GM10266 (cell line): ENCODE measurements at regions not wholly inside any gene's neighbourhood (a gene's known extent, or its start where the extent isn't known, plus 50 kb on each side); places are given as distances from the start of the nearest gene placed in this dataset.

Source experiments
- DNase-seq: peaks from one replicate; pipeline ENCODE4 v3.0.0; 2012; ENCODE audit errors: extremely low spot score
- CTCF ChIP-seq: IDR thresholded peaks from 2 replicates; pipeline ENCODE4 v1.5.1; 2012; ENCODE audit warnings: mild to moderate bottlenecking, low read depth; ENCODE audit not compliant: control insufficient read depth, insufficient read depth; ENCODE audit errors: missing control alignments

GRCh38 chr5:149441986-149442385, 62.9 kb upstream of the IL17B start:
- peak; percentile 22 for TF ChIP-seq CTCF
- no peak for DNase-seq

GRCh38 chr5:149441194-149441753, 62.2 kb upstream of the IL17B start:
- TF ChIP-seq CTCF, result no peak
- no peak for DNase-seq

- no peak for DNase-seq
- TF ChIP-seq CTCF, result no peak
Observed at GRCh38 chr5:149439899-149440542, 60.9 kb upstream of the IL17B start.

- TF ChIP-seq CTCF, result no peak
- no peak for DNase-seq
Observed at GRCh38 chr5:149438711-149439132, 59.6 kb upstream of the IL17B start.

GRCh38 chr5:149438281-149438680, 59.2 kb upstream of the IL17B start:
- no peak for TF ChIP-seq CTCF
- no peak for DNase-seq

- TF ChIP-seq CTCF, result no peak
- no peak for DNase-seq
Observed at GRCh38 chr5:149437391-149438040, 58.4 kb upstream of the IL17B start.

- DNase-seq, result no peak
- TF ChIP-seq CTCF, result no peak
Observed at GRCh38 chr5:149435660-149436059, 56.6 kb upstream of the IL17B start.
